H9 (cell line): ENCODE measurements at regions not wholly inside any gene's neighbourhood (a gene's known extent, or its start where the extent isn't known, plus 50 kb on each side); places are given as distances from the start of the nearest gene placed in this dataset.

Source experiments
- DNase-seq: peaks from one replicate; pipeline ENCODE4 v3.0.0-alpha.2; 2017
- H2AFZ ChIP-seq: one replicate; pipeline ENCODE4 v1.6.1; 2013; ENCODE audit warnings: mild to moderate bottlenecking, low read length, control low read depth, moderate library complexity
- H2AK5ac ChIP-seq: 2 replicates; pipeline ENCODE4 v1.6.1; 2013; ENCODE audit warnings: low read length, control low read depth, mixed read lengths; ENCODE audit not compliant: insufficient read length
- H2BK120ac ChIP-seq: one replicate; pipeline ENCODE4 v1.6.1; 2013; ENCODE audit warnings: low read depth, mild to moderate bottlenecking, low read length, control low read depth, inconsistent platforms; ENCODE audit not compliant: poor library complexity, severe bottlenecking
- H2BK12ac ChIP-seq: 2 replicates; pipeline ENCODE4 v1.6.1; 2013; ENCODE audit warnings: low read length, control low read depth, mixed read lengths, low read depth; ENCODE audit not compliant: insufficient read length
- H2BK15ac ChIP-seq: 2 replicates; pipeline ENCODE4 v1.6.1; 2013; ENCODE audit warnings: low read depth, low read length, control low read depth
- H2BK20ac ChIP-seq: one replicate; pipeline ENCODE4 v1.6.1; 2013; ENCODE audit warnings: low read depth, mild to moderate bottlenecking, low read length, control low read depth, inconsistent platforms; ENCODE audit not compliant: poor library complexity, severe bottlenecking
- H2BK5ac ChIP-seq: 2 replicates; pipeline ENCODE4 v1.6.1; 2013; ENCODE audit warnings: low read length, control low read depth, mixed read lengths; ENCODE audit not compliant: insufficient read length
- H3K14ac ChIP-seq: 2 replicates; pipeline ENCODE4 v1.6.1; 2013; ENCODE audit warnings: low read length, control low read depth; ENCODE audit not compliant: insufficient read depth
- H3K18ac ChIP-seq: 2 replicates; pipeline ENCODE4 v1.6.1; 2013; ENCODE audit warnings: low read depth, mild to moderate bottlenecking, mixed read lengths, low read length, control low read depth; ENCODE audit not compliant: insufficient read length
- H3K23ac ChIP-seq: 2 replicates; pipeline ENCODE4 v1.6.1; 2013; ENCODE audit warnings: low read length, control low read depth, mixed read lengths, low read depth; ENCODE audit not compliant: insufficient read length
- H3K23me2 ChIP-seq: 2 replicates; pipeline ENCODE4 v1.6.1; 2013; ENCODE audit warnings: low read depth, mild to moderate bottlenecking, mixed read lengths, low read length, control low read depth; ENCODE audit not compliant: insufficient read length, poor library complexity, severe bottlenecking
- H3K27ac ChIP-seq: 2 replicates; pipeline ENCODE4 v1.5.1; 2013; ENCODE audit warnings: low read length, control low read depth, mixed read lengths, low read depth; ENCODE audit not compliant: insufficient read length
- H3K27me3 ChIP-seq: 2 replicates; pipeline ENCODE4 v1.6.1; 2013; ENCODE audit warnings: low read length, control low read depth, inconsistent platforms; ENCODE audit not compliant: insufficient read depth
- H3K4ac ChIP-seq: 2 replicates; pipeline ENCODE4 v1.6.1; 2013; ENCODE audit warnings: low read depth, mild to moderate bottlenecking, control low read depth, inconsistent platforms, low read length, moderate library complexity
- H3K4me1 ChIP-seq: 2 replicates; pipeline ENCODE4 v1.6.1; 2013; ENCODE audit warnings: low read length, control low read depth, inconsistent platforms; ENCODE audit not compliant: insufficient read depth
- H3K4me2 ChIP-seq: 2 replicates; pipeline ENCODE4 v1.6.1; 2013; ENCODE audit warnings: low read length, control low read depth, mixed read lengths; ENCODE audit not compliant: insufficient read length, insufficient read depth
- H3K56ac ChIP-seq: 2 replicates; pipeline ENCODE4 v1.6.1; 2013; ENCODE audit warnings: low read depth, mild to moderate bottlenecking, mixed read lengths, low read length, control low read depth; ENCODE audit not compliant: insufficient read length
- H3K79me1 ChIP-seq: 2 replicates; pipeline ENCODE4 v1.6.1; 2013; ENCODE audit warnings: low read depth, mild to moderate bottlenecking, moderate library complexity, low read length, control low read depth, inconsistent platforms; ENCODE audit not compliant: insufficient read depth, poor library complexity, severe bottlenecking
- H3K79me2 ChIP-seq: 2 replicates; pipeline ENCODE4 v1.6.1; 2013; ENCODE audit warnings: low read length, control low read depth, inconsistent platforms; ENCODE audit not compliant: insufficient read depth
- H3K9ac ChIP-seq: 2 replicates; pipeline ENCODE4 v1.6.1; 2013; ENCODE audit warnings: low read length, control low read depth, mixed read lengths; ENCODE audit not compliant: insufficient read length; ENCODE audit errors: extremely low read depth
- H3K9me3 ChIP-seq: one replicate; pipeline ENCODE4 v1.6.1; 2013; ENCODE audit warnings: low read depth, low read length, inconsistent platforms; ENCODE audit not compliant: control insufficient read depth
- H3T11ph ChIP-seq: one replicate; pipeline ENCODE4 v1.6.1; 2013; ENCODE audit warnings: mild to moderate bottlenecking, low read length, control low read depth, inconsistent platforms
- H4K20me1 ChIP-seq: one replicate; pipeline ENCODE4 v1.6.1; 2013; ENCODE audit not compliant: control insufficient read depth, insufficient read length, insufficient read depth
- H4K5ac ChIP-seq: 2 replicates; pipeline ENCODE4 v1.6.1; 2013; ENCODE audit warnings: low read depth, mild to moderate bottlenecking, mixed read lengths, low read length, control low read depth; ENCODE audit not compliant: insufficient read length
- H4K8ac ChIP-seq: replicated peaks from 2 replicates; pipeline ENCODE4 v1.6.1; 2013; ENCODE audit warnings: low read length, control low read depth, mixed read lengths, low read depth; ENCODE audit not compliant: insufficient read length
- H4K91ac ChIP-seq: 2 replicates; pipeline ENCODE4 v1.6.1; 2013; ENCODE audit warnings: low read depth, mild to moderate bottlenecking, moderate library complexity, mixed read lengths, low read length, control low read depth; ENCODE audit not compliant: insufficient read length
- H3K27ac Mint-ChIP-seq, 3 experiments: 2 replicates in 2 of 3; 3 replicates in 1 of 3; pipeline ENCODE4 v1.8.0; 2020 to 2021; ENCODE audit warnings: mixed read lengths in 3 of 3, mild to moderate bottlenecking in 1 of 3, moderate library complexity in 1 of 3
- H3K27me3 Mint-ChIP-seq: 2 replicates; pipeline ENCODE4 v1.8.0; 2021; ENCODE audit warnings: low read depth, mild to moderate bottlenecking, moderate library complexity, mixed read lengths
- H3K36me3 Mint-ChIP-seq, 3 experiments: 2 replicates in 2 of 3; 3 replicates in 1 of 3; pipeline ENCODE4 v1.8.0; 2020 to 2021; ENCODE audit warnings: low read depth in 3 of 3, mixed read lengths in 3 of 3; ENCODE audit not compliant: insufficient read depth in 1 of 3
- H3K4me1 Mint-ChIP-seq, 2 experiments: 2 replicates each; pipeline ENCODE4 v1.8.0; 2020; ENCODE audit warnings: mixed read lengths in 2 of 2
- H3K4me3 Mint-ChIP-seq, 2 experiments: 2 replicates in 1 of 2; 3 replicates in 1 of 2; pipeline ENCODE4 v1.8.0; 2020 to 2021; ENCODE audit warnings: mild to moderate bottlenecking in 2 of 2, mixed read lengths in 2 of 2, moderate library complexity in 1 of 2
- H3K9me3 Mint-ChIP-seq, 2 experiments: 2 replicates in 1 of 2; 3 replicates in 1 of 2; pipeline ENCODE4 v1.8.0; 2020; ENCODE audit warnings: mild to moderate bottlenecking in 2 of 2, mixed read lengths in 2 of 2, moderate library complexity in 1 of 2
- CTCF ChIP-seq: fragments of 200-600 bp; sonication (generic); conservative IDR thresholded peaks from 3 replicates; pipeline ENCODE4 v1.8.0; 2021; ENCODE audit warnings: antibody characterized with exemption, mild to moderate bottlenecking
- WGBS: extraction: QIAGEN DNeasy Blood & Tissue Kit; methylation state at CpG from one replicate; pipeline ENCODE4 v1.1.7; 2013; ENCODE audit warnings: missing lambda C conversion rate, low lambda C conversion rate, mixed read lengths; ENCODE audit not compliant: insufficient read length; ENCODE audit errors: extremely low coverage; 5-methylcytosine and 5-hydroxymethylcytosine counted together

GRCh38 chr1:5342172-5342571, 650.1 kb downstream of the NPHP4 start:
- no peak for DNase-seq
- no peak overlapping the region for H3K4ac ChIP-seq
- TF ChIP-seq CTCF: no peak
- no peak overlapping the region for H4K5ac ChIP-seq
- H3K27me3 ChIP-seq: no peaks in the 10 kb centered on the region
- no peak overlapping the region for H2BK15ac ChIP-seq
- no peaks in the 10 kb centered on the region for H3K9me3 ChIP-seq
- H3K4me3 Mint-ChIP-seq: no peak overlapping the region
- H3K27ac ChIP-seq: no peak overlapping the region
- no peak overlapping the region for H2AFZ ChIP-seq
- H4K20me1 ChIP-seq: no peaks in the 10 kb centered on the region
- no peak overlapping the region for H2BK12ac ChIP-seq
- no peak overlapping the region for H4K8ac ChIP-seq
- H3K14ac ChIP-seq: no peak overlapping the region
- no peaks in the 10 kb centered on the region for H3K36me3 Mint-ChIP-seq
- H3K4me1 Mint-ChIP-seq: no peaks in the 10 kb centered on the region
- H2BK20ac ChIP-seq: no peak overlapping the region
- no peak overlapping the region for H2AK5ac ChIP-seq
- H3K9ac ChIP-seq: no peak overlapping the region
- no peaks in the 10 kb centered on the region; a peak in 1 of 5 replicates for H3K9me3 Mint-ChIP-seq
- H3K27ac Mint-ChIP-seq: no peak overlapping the region
- H3K79me1 ChIP-seq: no peaks in the 10 kb centered on the region
- no CpG with 5 or more reads among the region's 8 CpGs for WGBS
- H3K27me3 Mint-ChIP-seq: peaks cover 24% of the 10 kb centered on the region
- no peak overlapping the region for H2BK120ac ChIP-seq
- no peak overlapping the region for H3K18ac ChIP-seq
- H4K91ac ChIP-seq: no peak overlapping the region
- no peaks in the 10 kb centered on the region for H3K23me2 ChIP-seq
- H3K56ac ChIP-seq: no peak overlapping the region
- no peak overlapping the region for H2BK5ac ChIP-seq
- H3K4me2 ChIP-seq: no peak overlapping the region
- H3T11ph ChIP-seq: no peak overlapping the region
- no peak overlapping the region for H3K23ac ChIP-seq
- no peaks in the 10 kb centered on the region for H3K79me2 ChIP-seq
- no peaks in the 10 kb centered on the region for H3K4me1 ChIP-seq
